Stimulated activated CD4-positive, alpha-beta T cell treated with anti-CD3 and anti-CD28 coated beads, Interleukin-15, amount 100 ng/mL, for 48 hours (primary cell): ENCODE measurements at regions not wholly inside any gene's neighbourhood (a gene's known extent, or its start where the extent isn't known, plus 50 kb on each side); places are given as distances from the start of the nearest gene placed in this dataset.
A peak's percentile ranks its signal among the peaks of the same experiment; 100 is the strongest.

Source experiments
- DNase-seq, 2 donors: peaks; one replicate each; pipeline ENCODE4 v3.0.0-alpha.2; 2020; ENCODE audit warnings: low read depth in 2 of 2

DNA sequence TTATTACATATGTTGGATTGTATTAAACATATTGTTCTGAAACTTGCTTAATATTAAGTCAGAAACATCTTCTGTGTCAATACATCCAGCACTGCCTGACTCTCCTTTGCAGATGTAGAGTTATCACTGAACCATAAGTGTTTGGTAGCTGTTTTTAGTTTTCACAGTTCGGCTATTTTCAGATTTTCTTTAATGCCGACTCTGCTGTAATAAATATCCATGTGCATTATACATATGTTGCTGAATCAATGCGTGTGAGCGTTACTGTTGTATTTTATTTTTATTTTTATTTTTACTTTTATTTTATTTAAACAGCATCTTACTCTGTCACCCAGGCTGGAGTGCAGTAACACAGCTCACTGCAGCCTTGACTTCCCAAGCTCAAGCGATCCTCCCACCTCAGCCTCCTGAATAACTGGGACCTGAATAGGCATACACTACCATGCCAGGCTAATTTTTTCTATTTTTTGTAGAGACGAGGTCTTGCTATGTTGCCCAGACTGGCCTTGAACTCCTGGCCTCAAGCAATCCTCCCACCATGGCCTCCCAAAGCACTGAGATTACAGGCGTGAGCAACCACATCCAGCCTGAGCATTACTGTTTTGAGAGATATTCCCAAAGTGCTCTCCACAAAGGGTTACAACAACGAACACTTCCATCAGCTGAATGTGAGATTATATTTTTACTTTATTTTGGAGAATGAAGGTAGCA is 50.7 kb upstream of the NOCT start:
- no peak for DNase-seq

DNA sequence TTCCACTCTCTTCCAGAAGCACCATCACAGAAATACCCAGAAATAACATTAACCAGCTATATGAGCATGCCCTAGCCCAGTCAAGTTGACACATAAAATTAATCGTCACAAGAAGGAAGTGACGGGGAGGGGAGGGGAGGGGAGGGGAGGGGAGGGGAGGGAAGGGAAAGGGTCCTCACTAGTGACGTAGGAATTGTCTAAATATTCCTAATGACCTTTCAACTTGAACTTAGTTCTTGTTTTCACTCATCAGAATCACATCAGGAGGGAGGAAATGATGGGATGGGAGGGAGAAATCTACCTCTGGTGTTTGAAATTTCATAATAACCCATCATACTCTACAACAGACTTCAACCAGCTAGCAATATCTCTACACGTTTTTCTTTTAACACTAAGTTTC is 52.2 kb upstream of the NOCT start:
- no peak for DNase-seq

DNA sequence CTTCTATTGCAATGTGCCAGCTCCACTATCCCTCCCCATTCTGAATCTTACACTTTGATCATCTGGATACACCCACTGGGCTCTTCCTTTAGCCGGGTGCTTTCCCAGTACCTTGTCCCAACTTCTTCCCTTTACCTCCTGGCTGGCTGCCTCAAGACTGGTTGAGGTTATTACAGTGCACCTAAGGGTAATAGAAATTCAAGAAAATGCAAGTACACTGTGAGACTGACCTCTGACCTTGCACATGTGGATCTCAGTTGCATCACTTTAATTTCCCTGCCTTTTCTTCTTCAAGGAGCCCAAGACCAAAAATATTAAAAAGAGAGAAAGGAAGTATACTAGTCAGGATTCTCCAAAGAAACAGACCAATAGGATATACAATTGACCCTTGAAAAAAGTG is 53.9 kb upstream of the NOCT start:
- no peak for DNase-seq

DNA sequence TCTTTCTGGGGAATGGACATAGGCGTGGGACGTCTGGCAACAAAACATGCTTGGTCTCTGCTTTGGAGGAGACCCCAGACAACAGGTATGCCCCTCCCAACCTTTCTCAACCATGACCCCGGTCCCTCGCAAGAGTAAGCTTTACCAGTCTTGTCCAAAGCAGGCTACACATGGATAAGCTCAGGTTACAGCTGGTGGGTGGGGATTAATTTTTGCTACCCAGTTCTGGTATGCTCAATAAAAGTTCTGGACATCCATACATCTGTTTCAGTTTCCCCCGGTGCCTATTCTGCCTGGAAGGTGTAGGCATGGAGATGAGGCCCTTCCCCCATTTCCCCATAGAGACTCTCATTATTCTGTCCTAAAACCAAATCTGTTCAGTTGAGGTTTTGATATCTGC is 54.5 kb upstream of the NOCT start:
- no peak for DNase-seq

DNA sequence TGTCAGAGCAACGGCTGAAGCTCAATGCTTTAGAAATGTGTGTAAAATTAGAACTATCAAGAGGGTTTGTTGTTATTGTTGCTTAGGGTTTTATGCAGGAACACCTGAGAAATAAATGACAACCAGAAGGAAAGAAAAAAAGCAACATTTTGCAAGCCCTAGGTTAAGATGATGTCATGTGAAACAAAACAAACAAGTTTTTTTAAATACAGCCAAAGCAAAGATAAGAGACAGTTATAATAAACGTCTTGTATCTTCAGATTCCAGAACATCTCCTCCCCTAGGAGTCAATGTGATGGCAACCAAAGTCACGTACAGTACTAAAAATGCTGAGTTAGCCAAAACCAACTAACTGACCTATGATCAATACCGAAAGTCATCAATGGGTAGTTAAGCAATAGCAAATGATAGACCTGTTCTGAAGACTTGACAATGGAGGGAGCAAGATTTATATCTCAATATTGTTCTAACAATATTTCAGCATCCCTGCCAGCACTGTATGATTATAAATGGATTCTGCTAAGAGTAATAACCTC is 55.3 kb upstream of the NOCT start:
- no peak for DNase-seq

DNA sequence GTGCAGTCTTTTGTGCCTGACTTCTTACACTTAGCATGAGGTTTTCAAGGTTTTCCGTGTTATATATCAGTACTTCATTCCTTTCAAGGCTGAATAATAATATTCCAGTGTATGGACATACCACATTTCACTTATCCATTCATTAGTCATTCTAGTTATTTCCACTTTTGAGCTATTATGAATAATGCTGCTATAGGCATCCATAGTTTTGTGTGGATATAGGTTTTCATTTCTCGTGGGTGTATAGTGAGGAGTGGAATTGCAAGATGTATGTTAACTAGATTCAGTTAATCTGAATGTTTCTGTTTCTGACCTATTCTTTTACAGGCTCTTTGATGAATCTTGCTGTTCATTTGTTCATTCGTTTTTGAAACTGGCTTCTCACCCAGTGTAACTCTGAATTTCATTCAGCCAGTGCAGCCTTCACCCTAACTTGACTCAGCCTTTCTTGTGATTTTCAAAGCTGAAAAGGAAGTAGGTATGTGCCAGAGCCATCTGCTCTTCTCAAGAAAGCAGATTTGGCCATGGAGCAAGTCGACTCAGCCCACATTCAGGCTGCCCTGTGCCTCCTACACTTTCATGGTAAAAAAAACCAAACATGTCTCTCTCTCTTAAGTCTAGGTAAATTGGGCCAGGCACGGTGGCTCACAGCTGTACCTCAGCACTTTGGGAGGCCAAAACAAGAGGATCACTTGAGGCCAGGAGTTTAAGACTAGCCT is 56.3 kb upstream of the NOCT start:
- no peak for DNase-seq

DNA sequence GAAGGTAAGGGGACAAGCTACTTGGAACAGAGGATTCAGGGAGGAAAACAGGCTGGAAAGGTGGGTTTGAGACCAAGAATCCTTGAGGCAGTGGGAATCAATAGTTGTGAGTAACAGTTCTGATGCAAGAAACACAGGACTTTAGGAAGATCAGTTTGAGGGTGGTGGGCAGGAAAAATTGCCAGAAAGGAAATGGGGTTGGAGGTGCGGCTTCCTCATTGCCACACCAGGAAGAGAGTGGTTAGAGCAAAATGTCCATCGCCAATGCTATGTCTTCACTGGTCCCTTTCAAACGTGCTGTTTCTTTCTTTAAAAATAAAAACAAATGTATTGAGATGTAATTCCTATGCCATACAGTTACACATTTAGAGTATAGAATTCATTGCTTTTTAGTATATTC is 57.1 kb upstream of the NOCT start:
- no peak for DNase-seq

DNA sequence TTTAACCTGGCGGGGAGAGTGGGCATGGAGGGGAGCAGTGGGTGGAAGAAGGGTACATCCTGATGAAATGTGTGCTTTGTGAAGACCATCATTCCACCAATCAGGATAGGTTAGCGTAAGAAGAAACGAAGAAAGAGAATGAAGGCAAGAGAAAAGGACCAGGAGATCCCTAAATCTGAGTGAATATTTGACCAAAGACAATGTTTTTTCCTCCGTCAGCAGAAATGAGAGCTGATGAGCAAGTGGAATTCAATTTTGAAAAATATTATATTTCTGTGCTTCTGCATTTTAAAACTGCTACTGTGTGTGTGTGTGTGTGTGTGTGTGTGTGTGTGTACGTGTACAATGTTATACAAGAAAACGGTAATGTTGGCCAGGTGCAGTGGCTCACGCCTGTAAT is 58.3 kb upstream of the NOCT start:
- DNase-seq, result no peak

DNA sequence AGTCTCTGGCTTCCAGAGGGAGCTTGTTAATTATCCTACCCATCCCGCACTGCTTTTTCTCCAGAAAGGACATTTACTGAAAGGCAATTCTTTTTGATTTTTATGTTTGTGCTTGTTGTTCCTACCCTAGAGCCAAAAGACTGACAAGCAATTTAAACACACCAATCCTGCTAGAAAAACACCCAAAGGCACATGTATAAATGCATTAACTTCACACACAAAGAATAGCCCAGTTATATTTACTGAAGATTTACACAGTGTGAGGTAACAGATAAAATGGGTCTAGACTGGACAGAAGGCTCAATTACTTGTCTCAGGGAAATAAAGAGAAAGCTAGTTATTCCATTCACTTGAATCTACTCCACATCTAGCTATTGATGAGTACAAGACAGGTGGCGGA is 61.2 kb upstream of the NOCT start:
- no peak for DNase-seq

DNA sequence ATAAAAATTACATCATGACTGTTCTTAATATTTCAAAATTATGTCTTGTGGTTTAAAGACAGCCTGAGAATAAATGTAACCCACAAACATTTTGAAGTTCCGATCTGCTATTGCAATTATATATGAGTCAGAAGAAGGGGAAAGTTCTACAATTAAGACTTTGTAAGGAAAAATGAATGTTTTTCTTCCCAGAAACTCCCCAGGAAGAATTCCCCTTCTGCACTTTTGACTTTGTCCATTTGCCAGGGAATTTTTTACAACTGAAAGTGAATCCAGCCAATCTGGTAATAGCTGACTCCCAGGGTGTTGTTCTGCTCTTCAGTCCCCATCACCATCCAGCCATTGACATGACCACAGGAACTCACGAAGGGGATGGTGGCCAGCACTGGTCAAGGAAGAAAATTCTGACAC is 61.6 kb upstream of the NOCT start:
- no peak for DNase-seq

DNA sequence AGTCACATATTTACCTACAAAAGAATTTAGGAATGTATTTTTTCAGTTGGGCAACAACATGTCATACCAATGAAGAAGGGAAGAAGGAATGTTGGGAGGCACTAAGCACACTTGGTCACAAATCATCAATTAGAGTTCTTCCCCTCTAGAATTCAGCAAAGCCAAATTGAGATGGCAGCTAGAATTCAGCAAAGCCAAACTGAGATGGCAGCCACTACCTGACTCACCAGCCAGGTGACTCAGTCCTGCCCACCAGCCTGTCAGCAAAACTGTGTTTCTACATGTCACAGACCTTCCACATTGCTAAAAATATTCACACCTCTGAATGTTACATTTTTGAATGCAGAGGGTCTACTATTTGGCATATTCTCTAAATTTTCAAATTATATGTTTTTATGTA is 63.2 kb upstream of the NOCT start:
- peak; percentile 14 to 33 for DNase-seq

DNA sequence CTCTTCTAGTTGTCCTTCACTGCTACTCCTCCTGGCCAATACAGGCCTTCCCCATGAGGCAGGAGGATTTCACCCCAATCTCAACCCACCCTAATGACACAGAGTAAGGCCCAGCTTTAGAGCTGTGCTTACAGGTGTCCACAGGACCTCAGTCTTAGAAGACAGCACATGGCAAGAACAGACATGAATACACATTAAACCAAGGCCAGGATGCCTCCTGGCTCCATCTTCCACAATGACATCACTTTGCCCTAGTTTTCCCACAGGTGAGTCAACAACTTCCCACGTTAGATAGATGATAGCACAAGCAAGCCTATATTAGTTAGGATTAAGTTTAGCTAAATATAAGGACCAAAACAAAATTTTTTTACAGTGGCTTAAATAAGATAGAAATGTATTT is 63.8 kb upstream of the NOCT start:
- DNase-seq, result no peak

DNA sequence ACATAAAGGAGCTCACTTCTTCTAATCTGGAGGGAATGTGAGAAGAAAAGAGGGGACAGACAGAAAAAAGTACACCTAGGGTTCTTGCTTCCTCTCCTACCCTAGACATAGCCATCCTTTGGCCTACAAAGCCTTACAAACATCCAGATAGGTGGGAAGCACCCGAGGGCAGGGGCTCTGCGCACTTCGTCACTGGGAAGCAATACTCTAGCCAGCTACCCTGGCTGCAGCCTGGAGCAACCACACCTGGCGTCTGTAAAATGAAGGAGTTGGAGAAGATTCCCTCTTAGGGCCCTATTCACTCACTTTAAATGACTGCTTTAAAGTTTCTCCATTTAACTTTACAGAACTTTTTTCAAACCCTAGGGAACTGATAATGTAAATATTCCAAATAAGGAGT is 65.7 kb upstream of the NOCT start:
- no peak for DNase-seq

DNA sequence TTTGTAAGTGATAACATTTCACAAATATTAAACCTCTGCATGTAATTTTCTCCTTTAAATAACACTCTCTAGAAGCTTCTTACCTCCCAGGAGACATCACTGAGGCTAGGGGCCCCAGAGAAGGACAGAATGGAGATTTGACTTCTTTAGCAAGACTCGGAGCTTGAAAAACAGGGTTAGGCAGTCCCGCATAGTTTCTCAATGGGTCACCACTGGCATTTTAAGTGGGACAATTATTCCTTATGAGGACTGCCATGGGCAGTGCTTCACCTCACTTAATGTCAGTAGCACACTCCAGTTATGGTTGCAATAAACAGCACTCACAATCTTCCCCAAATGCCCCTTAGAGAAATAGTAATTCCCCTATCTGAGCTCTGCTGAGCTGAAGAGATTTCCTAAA is 66.7 kb upstream of the NOCT start:
- no peak for DNase-seq

DNA sequence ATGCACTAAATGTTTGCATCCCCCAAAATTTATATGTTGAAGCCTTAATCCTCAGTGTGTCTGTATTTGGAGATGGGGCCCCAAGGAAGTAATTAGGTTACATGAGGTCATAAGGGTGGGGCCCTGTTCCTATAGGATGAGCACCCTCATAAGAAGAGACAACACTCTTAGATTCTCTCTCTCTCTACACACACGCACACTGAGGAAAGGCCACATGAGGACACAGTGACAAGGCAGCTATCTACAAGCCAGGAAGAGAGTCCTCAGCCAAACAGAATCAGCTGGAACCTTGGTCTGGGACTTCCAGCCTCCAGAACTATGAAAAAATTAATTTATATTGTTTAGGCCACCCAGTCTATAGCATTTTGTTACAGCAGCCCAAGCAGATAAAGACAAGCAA is 69.3 kb upstream of the NOCT start:
- DNase-seq, result no peak

DNA sequence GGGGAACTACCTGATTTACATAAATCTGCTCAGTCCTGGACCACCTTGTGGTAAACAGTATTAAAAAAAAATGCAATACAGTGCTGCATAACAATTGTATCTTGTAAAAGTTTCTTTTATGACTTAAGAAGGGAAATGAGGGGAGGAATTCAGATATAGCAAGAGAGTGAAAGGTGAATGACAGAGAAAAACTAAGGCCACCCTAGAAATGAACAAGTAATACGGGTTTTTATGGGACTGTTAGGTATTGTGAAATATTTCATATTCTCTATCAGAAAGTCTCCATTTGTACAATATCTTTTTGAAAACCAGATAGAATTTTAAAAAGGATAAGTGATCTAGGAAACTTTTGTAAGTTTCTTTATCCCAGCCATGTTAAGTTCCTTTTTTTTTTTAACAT is 69.7 kb upstream of the NOCT start:
- DNase-seq, result no peak

DNA sequence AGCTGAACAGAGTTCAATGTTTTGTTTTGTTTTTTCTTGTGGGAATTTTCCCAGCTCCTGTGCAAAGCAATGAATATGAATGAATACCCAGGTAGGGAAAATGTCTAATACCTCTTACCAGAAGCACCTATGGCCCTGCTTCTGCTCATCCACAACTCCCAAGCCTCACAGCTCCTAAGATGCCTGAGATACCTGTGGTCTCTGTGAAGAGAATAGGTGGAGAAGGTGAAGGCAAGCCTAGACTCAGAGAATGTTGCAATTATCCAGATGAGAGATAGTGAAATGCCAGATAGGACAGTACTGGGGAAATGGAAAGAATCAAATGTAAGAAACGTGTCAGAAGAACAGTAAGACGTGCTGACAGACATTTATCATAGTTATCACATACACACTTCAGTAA is 70.2 kb upstream of the NOCT start:
- no peak for DNase-seq

DNA sequence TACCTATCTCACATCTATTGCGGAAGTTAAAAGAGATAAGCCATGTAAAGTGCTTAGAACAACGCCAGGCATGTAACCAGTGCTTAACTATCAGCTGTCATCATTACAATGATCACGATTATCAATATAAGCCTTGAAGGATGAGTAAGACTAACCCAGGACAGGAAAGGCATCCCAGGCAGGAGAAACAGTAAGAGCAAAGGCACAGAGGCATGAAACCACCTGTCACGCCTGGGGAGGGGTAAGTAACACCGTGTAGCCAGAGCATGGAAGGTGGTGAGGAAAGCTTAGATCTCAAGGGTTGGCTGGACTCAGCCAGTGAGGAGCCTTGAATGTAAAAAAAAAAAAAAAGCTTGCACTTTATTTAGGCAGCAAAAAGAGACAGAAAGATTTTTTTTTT is 71.7 kb upstream of the NOCT start:
- no peak for DNase-seq

DNA sequence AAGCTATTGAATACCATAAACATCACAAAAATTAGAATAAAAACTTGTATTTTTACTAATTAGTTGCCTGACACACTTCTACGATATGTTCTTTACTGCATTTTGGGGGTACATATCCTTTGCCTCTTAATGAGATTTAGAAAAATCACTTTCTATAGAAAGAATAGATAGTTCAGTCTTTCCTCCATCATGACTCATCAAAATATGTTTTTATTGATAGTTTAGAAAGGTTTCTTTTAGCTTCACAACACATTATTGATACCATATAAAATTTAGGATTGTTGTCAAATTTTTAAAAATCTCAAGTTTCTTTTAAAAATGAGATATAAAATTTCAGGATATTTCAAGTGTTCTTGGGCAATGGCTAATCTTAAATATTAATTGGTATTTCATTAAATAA is 74.5 kb upstream of the NOCT start:
- DNase-seq, result no peak

DNA sequence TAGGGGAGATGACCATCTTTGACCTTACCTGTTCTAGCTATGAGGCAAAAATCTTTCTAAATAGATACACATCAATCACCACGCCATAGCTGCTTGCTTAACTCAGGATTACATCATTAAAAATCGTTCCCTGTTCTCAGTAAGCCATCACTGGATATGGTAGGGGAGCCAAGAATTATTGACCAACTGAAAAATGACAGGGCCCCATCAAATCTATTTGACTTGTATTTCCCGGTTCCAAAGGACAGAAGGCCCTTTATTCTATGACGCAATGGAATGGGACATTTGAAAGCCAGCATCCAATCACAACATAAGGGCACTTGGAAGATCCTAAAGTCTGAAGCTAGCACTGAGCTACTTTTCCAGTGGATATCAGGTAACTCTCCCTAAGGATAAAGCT is 75.6 kb upstream of the NOCT start:
- no peak for DNase-seq

DNA sequence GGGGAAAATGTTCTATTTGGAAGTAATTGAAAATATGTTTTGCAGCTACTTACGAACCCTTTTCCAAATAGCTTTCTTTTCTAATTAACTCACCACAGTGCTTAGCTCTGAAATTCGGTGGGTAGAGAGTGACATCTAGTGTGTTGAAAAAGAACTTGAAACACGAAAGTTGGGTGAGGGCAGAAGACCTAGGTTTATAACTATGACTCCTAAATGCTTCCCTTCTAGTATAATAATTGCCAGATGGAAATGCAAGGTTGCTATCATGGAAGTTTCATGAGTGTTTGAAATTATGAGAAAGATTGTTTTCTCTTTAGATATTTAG is 77.3 kb upstream of the NOCT start:
- DNase-seq, result no peak

DNA sequence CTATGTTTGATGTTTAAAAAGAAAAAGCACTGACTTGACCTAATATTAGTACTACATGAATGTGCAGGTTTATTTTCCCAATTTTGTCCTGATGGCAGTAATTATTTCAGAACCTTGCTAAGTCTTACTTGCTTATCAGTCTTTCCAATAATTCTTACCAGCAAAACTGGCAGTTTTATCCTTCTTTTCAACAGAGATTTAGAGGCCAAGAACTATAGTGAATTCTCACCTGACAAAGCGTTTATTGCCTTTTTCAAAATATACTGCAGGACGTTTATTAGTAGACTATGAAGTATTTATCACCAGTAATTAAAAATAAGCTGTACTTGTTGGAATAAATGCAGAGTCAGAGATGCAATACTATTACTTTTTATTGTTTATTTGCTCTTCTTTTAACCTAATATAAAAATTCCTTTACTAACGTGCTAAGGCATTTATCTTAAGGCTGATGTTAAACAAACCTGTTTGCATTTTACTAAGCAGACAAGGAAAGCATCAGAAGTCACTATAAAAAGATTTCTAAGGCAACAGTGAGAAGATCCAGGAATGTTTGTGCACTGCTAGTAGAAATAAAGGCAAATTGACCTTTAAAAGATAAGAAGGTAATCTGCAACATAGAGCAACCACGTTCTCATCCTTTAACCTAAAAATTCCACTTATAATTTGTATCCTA is 80.3 kb upstream of the NOCT start:
- DNase-seq, result no peak

DNA sequence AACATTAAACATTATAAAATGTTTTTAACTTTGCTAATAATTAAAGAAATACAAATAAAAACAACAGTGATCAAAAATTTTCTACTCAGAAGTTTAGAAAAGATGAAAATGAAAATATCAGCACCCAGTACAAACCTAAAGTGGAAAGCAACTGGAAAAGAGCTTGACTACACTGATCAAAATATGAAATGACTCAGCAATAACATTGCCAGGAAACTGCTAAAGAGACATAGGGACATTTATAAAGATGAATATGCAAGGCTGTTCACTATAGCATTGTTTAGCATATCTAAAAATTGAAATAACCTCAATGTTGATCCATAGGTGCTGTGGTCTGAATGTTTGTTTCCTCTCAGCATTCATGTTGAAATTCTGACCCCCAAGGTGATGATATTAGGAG is 88.5 kb upstream of the NOCT start:
- no peak for DNase-seq
